HCT116 (cell line): ENCODE measurements at regions not wholly inside any gene's neighbourhood (a gene's known extent, or its start where the extent isn't known, plus 50 kb on each side); places are given as distances from the start of the nearest gene placed in this dataset.

Experiments
- ATAC-seq: fragments of 200-7000 bp; cut with Tn5 transposase; 2 replicates; pipeline ENCODE4 v1.9.1; 2020; ENCODE audit warnings: mild to moderate bottlenecking, moderate library complexity
- BruUV-seq: library from RNA; stranded (reverse); fragments of 400-500 nt; replicated peaks from 2 replicates; lab custom pipeline; 2021; lab: Mats Ljungman, UMichigan
- CTCF ChIA-PET: fragments of 300-600 bp; sonication (Branson Sonifier 250); formaldehyde crosslinking; loops from one replicate; lab custom pipeline; 2021; ENCODE audit warnings: antibody characterized with exemption; lab: Charles Lee
- POLR2A ChIA-PET: fragments of 300-600, 350-600 bp; sonication (Branson Sonifier 250); formaldehyde crosslinking; loops from one replicate; lab custom pipeline; 2021; ENCODE audit warnings: antibody characterized with exemption; lab: Charles Lee
- RAD21 ChIA-PET, 2 experiments: fragments of 300-600 bp; sonication (Branson Sonifier 250); formaldehyde crosslinking; loops; one replicate each; lab custom pipeline; 2023; ENCODE audit warnings: low total read pairs in 2 of 2; ENCODE audit not compliant: uncharacterized antibody in 2 of 2, unreplicated experiment in 2 of 2, low non-redundant PET in 1 of 2; lab: Charles Lee
- DNase-seq: peaks from one replicate; pipeline ENCODE4 v3.0.0-alpha.2; 2010; ENCODE audit warnings: low read depth, low spot score
- H2AFZ ChIP-seq: fragments of 200-600 bp; shearing (Covaris generic), sonication (generic); 2 replicates; pipeline ENCODE4 v1.6.1; 2017; ENCODE audit warnings: low read depth, mixed run types, mixed read lengths, antibody characterized with exemption, low read length; ENCODE audit not compliant: poor library complexity, severe bottlenecking
- H3K27ac ChIP-seq: 2 replicates; pipeline ENCODE4 v1.5.1; 2012; ENCODE audit warnings: low read depth, low read length
- H3K27me3 ChIP-seq: fragments of 200-600 bp; sonication (generic); 2 replicates; pipeline ENCODE4 v1.6.1; 2016; ENCODE audit warnings: mixed run types, low read length, mixed read lengths; ENCODE audit not compliant: insufficient read depth
- H3K36me3 ChIP-seq, 2 experiments: fragments of 200-500 bp in 1 of 2; fragments of 200-600 bp in 1 of 2; sonication (Bioruptor generic) in 1 of 2; sonication (generic) in 1 of 2; 2 replicates each; pipeline versions ENCODE4 v1.5.1 to v1.6.1; 2014 to 2016; ENCODE audit warnings: low read length in 2 of 2, inconsistent platforms in 1 of 2, mixed read lengths in 1 of 2, mixed run types in 1 of 2; ENCODE audit not compliant: insufficient read depth in 2 of 2, control insufficient read depth in 1 of 2
- H3K4me1 ChIP-seq, 2 experiments: fragments of 200-600 bp in 1 of 2; sonication (generic) in 1 of 2; 2 replicates each; pipeline versions ENCODE4 v1.5.1 to v1.6.1; 2012 to 2017; ENCODE audit warnings: low read length in 2 of 2, inconsistent platforms in 1 of 2, mild to moderate bottlenecking in 1 of 2, mixed read lengths in 1 of 2, mixed run types in 1 of 2, moderate library complexity in 1 of 2; ENCODE audit not compliant: insufficient read depth in 2 of 2, control insufficient read depth in 1 of 2
- H3K4me2 ChIP-seq: fragments of 200-600 bp; sonication (generic); 2 replicates; pipeline ENCODE4 v1.6.1; 2017; ENCODE audit warnings: mixed run types, low read length, mixed read lengths
- H3K4me3 ChIP-seq, 2 experiments: fragments of 200-600 bp in 1 of 2; sonication (generic) in 1 of 2; replicated peaks in 1 of 2; 2 replicates each; pipeline ENCODE4 v1.5.1; 2011 to 2016; ENCODE audit warnings: low read length in 2 of 2, control low read depth in 1 of 2, low read depth in 1 of 2, mild to moderate bottlenecking in 1 of 2, mixed read lengths in 1 of 2, mixed run types in 1 of 2
- H3K79me2 ChIP-seq: fragments of 200-600 bp; sonication (generic); 2 replicates; pipeline ENCODE4 v1.6.1; 2017; ENCODE audit warnings: mild to moderate bottlenecking, mixed run types, low read length, moderate library complexity, mixed read lengths; ENCODE audit not compliant: insufficient read depth
- H3K9ac ChIP-seq: fragments of 200-600 bp; sonication (generic); 2 replicates; pipeline ENCODE4 v1.6.1; 2016; ENCODE audit warnings: low read length, mixed read lengths
- H3K9me2 ChIP-seq: fragments of 200-600 bp; sonication (generic), shearing (Covaris generic); 2 replicates; pipeline ENCODE4 v1.6.1; 2017; ENCODE audit warnings: mixed run types, mild to moderate bottlenecking, moderate library complexity; ENCODE audit not compliant: insufficient read depth
- H3K9me3 ChIP-seq, 2 experiments: fragments of 200-500 bp in 1 of 2; fragments of 200-600 bp in 1 of 2; sonication (Bioruptor generic) in 1 of 2; sonication (generic) in 1 of 2; 2 replicates each; pipeline ENCODE4 v1.6.1; 2014 to 2017; ENCODE audit warnings: low read length in 2 of 2, mixed read lengths in 2 of 2, inconsistent platforms in 1 of 2, low read depth in 1 of 2, mild to moderate bottlenecking in 1 of 2, mixed run types in 1 of 2, moderate library complexity in 1 of 2; ENCODE audit not compliant: control insufficient read depth in 1 of 2, insufficient read depth in 1 of 2
- H4K20me1 ChIP-seq: fragments of 200-600 bp; sonication (generic), shearing (Covaris generic); 2 replicates; pipeline ENCODE4 v1.6.1; 2017; ENCODE audit warnings: mixed run types, mild to moderate bottlenecking, moderate library complexity; ENCODE audit not compliant: insufficient read depth
- ATF3 ChIP-seq: IDR thresholded peaks from 2 replicates; pipeline ENCODE4 v1.6.1; 2012
- CBX3 ChIP-seq: IDR thresholded peaks from 2 replicates; pipeline ENCODE4 v1.6.1; 2012; ENCODE audit warnings: low read depth
- CEBPB ChIP-seq: IDR thresholded peaks from 2 replicates; pipeline ENCODE4 v1.6.1; 2012; ENCODE audit warnings: low read depth
- EGR1 ChIP-seq: IDR thresholded peaks from 2 replicates; pipeline ENCODE4 v1.6.1; 2012; ENCODE audit warnings: low read depth
- ELF1 ChIP-seq: IDR thresholded peaks from 2 replicates; pipeline ENCODE4 v1.6.1; 2012; ENCODE audit warnings: low read depth, borderline replicate concordance
- EZH2 ChIP-seq: fragments of 200-600 bp; sonication (generic); IDR thresholded peaks from 2 replicates; pipeline ENCODE4 v1.6.1; 2017; ENCODE audit warnings: antibody characterized with exemption, mixed run types
- EZH2phosphoT487 ChIP-seq: fragments of 200-600 bp; IDR thresholded peaks from 2 replicates; pipeline ENCODE4 v1.6.1; 2018; ENCODE audit warnings: antibody characterized with exemption, borderline replicate concordance
- FOSL1 ChIP-seq: IDR thresholded peaks from 2 replicates; pipeline ENCODE4 v1.6.1; 2012; ENCODE audit warnings: low read depth
- POLR2A ChIP-seq: IDR thresholded peaks from 2 replicates; pipeline ENCODE4 v1.7.0; 2011; ENCODE audit warnings: borderline replicate concordance; ENCODE audit not compliant: insufficient read depth, insufficient read length; ENCODE audit errors: extremely low read depth
- POLR2AphosphoS5 ChIP-seq: IDR thresholded peaks from 2 replicates; pipeline ENCODE4 v1.6.1; 2011; ENCODE audit warnings: mild to moderate bottlenecking, low read depth, low read length, moderate library complexity
- REST ChIP-seq: IDR thresholded peaks from 2 replicates; pipeline ENCODE4 v1.6.1; 2012; ENCODE audit warnings: low read depth
- SP1 ChIP-seq: IDR thresholded peaks from 2 replicates; pipeline ENCODE4 v1.6.1; 2012; ENCODE audit warnings: low read depth
- SRF ChIP-seq: IDR thresholded peaks from 2 replicates; pipeline ENCODE4 v1.6.1; 2012; ENCODE audit warnings: low read depth
- TCF7L2 ChIP-seq: IDR thresholded peaks from 2 replicates; pipeline ENCODE4 v1.7.0; 2011; ENCODE audit warnings: borderline replicate concordance, inconsistent platforms; ENCODE audit not compliant: insufficient read depth, insufficient read length; ENCODE audit errors: extremely low read depth
- ZNF274 ChIP-seq: fragments of 200-500 bp; sonication (Bioruptor generic); IDR thresholded peaks from 2 replicates; pipeline ENCODE4 v1.6.1; 2014; ENCODE audit warnings: mild to moderate bottlenecking, low read depth, low read length, inconsistent platforms
- intact Hi-C: fragments of 100-400 bp; cut with micrococcal nuclease; formaldehyde crosslinking; loops from 2 replicates; pipeline ENCODE4 v1.10.0; 2022
- TF ChIP-seq, protein P1 (sequence below): IDR thresholded peaks from 2 replicates; pipeline ENCODE4 v1.6.1; 2012
- TF ChIP-seq, protein P2 (sequence below): IDR thresholded peaks from 2 replicates; pipeline ENCODE4 v1.6.1; 2011; ENCODE audit warnings: mild to moderate bottlenecking, low read length, moderate library complexity; ENCODE audit not compliant: insufficient replicate concordance; ENCODE audit errors: extremely low read depth

- H2AFZ ChIP-seq = no peak overlapping the region
- TF ChIP-seq CBX3 (no peak), ZNF274 (no peak), SP1 (no peak), EZH2 (no peak)
- H3K27me3 ChIP-seq = no peaks in the 10 kb centered on the region
- no peak overlapping the region for H3K4me2 ChIP-seq
- no peaks in the 10 kb centered on the region for H3K36me3 ChIP-seq
- ChIA-PET CTCF (no interaction called here), RAD21 (no interaction called here), POLR2A (no interaction called here)
- DNase-seq (no peak), ATAC-seq (no peak)
- no peak overlapping the region for H3K9ac ChIP-seq
- BruUV-seq = no TSS peak
- H3K9me2 ChIP-seq = no peaks in the 10 kb centered on the region
- H3K4me1 ChIP-seq = no peaks in the 10 kb centered on the region
- no peak overlapping the region for H3K4me3 ChIP-seq
- no peaks in the 10 kb centered on the region for H3K79me2 ChIP-seq
- intact Hi-C loops = no loop called here
- no peak overlapping the region for H3K27ac ChIP-seq
- no peaks in the 10 kb centered on the region for H4K20me1 ChIP-seq
- peaks cover 7 to 27% of the 10 kb centered on the region in 2 experiments for H3K9me3 ChIP-seq
These were observed 715.0 kb upstream of the ADAMTS5 start for GRCh38 chr21:27681841-27682240.

- ATAC-seq = no peak
- H3K4me1 ChIP-seq = no peaks in the 10 kb centered on the region
- DNase-seq = no peak
- TF ChIP-seq POLR2A (no peak), TCF7L2 (no peak), EGR1 (no peak), CEBPB (no peak), REST (no peak), ZNF274 (no peak), FOSL1 (no peak), SRF (no peak), ELF1 (no peak), EZH2phosphoT487 (no peak), SP1 (no peak), ATF3 (no peak), POLR2AphosphoS5 (no peak)
- TF ChIP-seq, protein P1, sequence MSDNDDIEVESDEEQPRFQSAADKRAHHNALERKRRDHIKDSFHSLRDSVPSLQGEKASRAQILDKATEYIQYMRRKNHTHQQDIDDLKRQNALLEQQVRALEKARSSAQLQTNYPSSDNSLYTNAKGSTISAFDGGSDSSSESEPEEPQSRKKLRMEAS = no peak
- TF ChIP-seq, protein P2, sequence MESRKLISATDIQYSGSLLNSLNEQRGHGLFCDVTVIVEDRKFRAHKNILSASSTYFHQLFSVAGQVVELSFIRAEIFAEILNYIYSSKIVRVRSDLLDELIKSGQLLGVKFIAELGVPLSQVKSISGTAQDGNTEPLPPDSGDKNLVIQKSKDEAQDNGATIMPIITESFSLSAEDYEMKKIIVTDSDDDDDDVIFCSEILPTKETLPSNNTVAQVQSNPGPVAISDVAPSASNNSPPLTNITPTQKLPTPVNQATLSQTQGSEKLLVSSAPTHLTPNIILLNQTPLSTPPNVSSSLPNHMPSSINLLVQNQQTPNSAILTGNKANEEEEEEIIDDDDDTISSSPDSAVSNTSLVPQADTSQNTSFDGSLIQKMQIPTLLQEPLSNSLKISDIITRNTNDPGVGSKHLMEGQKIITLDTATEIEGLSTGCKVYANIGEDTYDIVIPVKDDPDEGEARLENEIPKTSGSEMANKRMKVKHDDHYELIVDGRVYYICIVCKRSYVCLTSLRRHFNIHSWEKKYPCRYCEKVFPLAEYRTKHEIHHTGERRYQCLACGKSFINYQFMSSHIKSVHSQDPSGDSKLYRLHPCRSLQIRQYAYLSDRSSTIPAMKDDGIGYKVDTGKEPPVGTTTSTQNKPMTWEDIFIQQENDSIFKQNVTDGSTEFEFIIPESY = no peak
These were observed 714.1 kb upstream of the ADAMTS5 start for GRCh38 chr21:27681038-27681437.

More at GRCh38 chr21:27681038-27681437, 714.1 kb upstream of the ADAMTS5 start:
- no peak overlapping the region for H2AFZ ChIP-seq
- H3K79me2 ChIP-seq = no peaks in the 10 kb centered on the region
- no peaks in the 10 kb centered on the region for H3K9me2 ChIP-seq
- peaks cover 7 to 26% of the 10 kb centered on the region in 2 experiments for H3K9me3 ChIP-seq
- H3K4me2 ChIP-seq = no peak overlapping the region
- no peak overlapping the region for H3K4me3 ChIP-seq
- H3K36me3 ChIP-seq = no peaks in the 10 kb centered on the region
- ChIA-PET CTCF (no interaction called here), RAD21 (no interaction called here), POLR2A (no interaction called here)
- no peaks in the 10 kb centered on the region for H4K20me1 ChIP-seq
- no TSS peak for BruUV-seq
- intact Hi-C loops = no loop called here
- H3K9ac ChIP-seq = no peak overlapping the region
- H3K27ac ChIP-seq = no peak overlapping the region
- H3K27me3 ChIP-seq = no peaks in the 10 kb centered on the region
